Spleen (tissue), 7 donors: ENCODE measurements at regions not wholly inside any gene's neighbourhood (a gene's known extent, or its start where the extent isn't known, plus 50 kb on each side); places are given as distances from the start of the nearest gene placed in this dataset.

Experiments
- CTCF ChIP-seq, 11 experiments: fragments of 200-600 bp in 7 of 11; fragments of 450-650 bp in 4 of 11; sonication (generic) in 4 of 11; IDR thresholded peaks in 8 of 11; conservative IDR thresholded peaks in 3 of 11; 1 replicate in 7 of 11; 2 replicates in 4 of 11; pipeline versions ENCODE4 v1.4.0 to v1.8.0; 2016 to 2021; ENCODE audit warnings: antibody characterized with exemption in 11 of 11, inconsistent platforms in 4 of 11, mild to moderate bottlenecking in 1 of 11
- POLR2A ChIP-seq, 3 donors: fragments of 450-650 bp; IDR thresholded peaks; one replicate each; pipeline ENCODE4 v1.5.1; 2017; ENCODE audit warnings: antibody characterized with exemption in 3 of 3, mild to moderate bottlenecking in 1 of 3
- POLR2AphosphoS5 ChIP-seq, 3 donors: sonication (generic); formaldehyde crosslinking; IDR thresholded peaks; one replicate each; pipeline ENCODE4 v1.5.1; 2017; ENCODE audit warnings: antibody characterized with exemption in 3 of 3
- donor health status: DM: no; HTN: no; CAD: no; lungs with moderate emphysema.
- donor health status: DM: no; HTN: no; CAD: no.
- donor health status: DM: no; HTN: no; CAD: no.

DNA sequence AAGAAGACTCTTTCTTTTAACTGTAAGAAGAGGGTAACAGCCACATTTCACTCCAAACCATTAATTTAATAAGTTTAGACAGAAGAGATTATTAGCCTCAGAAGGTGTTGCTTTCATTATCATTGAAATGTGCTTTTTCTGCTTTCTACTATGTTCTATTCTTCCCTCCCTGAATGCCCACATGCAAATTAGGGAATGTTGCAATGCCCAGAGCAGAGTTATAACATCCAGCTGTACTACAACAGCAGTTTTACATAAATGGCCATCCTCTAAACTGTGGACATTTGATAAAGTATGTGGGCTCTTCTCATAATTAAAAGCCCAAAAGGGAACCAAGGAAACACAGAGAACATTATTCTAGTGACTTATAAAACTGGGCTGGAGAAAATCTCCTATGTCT is 82.2 kb upstream of the SOD1 start:
- TF ChIP-seq CTCF (IDR thresholded peaks at IDR 0.05 in 8 of 11, conservative IDR thresholded peaks at IDR 0.05 in 3 of 11) (no peak), POLR2A (IDR thresholded peaks at IDR 0.05) (no peak), POLR2AphosphoS5 (IDR thresholded peaks at IDR 0.05) (no peak)
